ENCODE measurements at regions not wholly inside any gene's neighbourhood (a gene's known extent, or its start where the extent isn't known, plus 50 kb on each side); places are given as distances from the start of the nearest gene placed in this dataset.

- H3K79me2 ChIP-seq (ENCODE audit: control insufficient read depth, low read length) = no peaks in the 10 kb centered on the region
- no peaks in the 10 kb centered on the region for H3F3A ChIP-seq (ENCODE audit: control insufficient read depth, insufficient read depth)
- H3K9me3 ChIP-seq (ENCODE audit: control insufficient read depth, insufficient read depth, low read length) = no peaks in the 10 kb centered on the region
- no peak overlapping the region for H3K4me2 ChIP-seq (ENCODE audit: low read length)
- H3K27ac ChIP-seq (ENCODE audit: low read depth, low read length) = no peak overlapping the region
- H3K36me3 ChIP-seq (ENCODE audit: control insufficient read depth, low read length) = no peaks in the 10 kb centered on the region
- no peaks in the 10 kb centered on the region for H3K9me2 ChIP-seq (replicated peaks; ENCODE audit: control insufficient read depth, low read length)
- TF ChIP-seq EZH2phosphoT487 (IDR thresholded peaks at IDR 0.05; ENCODE audit: borderline replicate concordance, low read length) = no peak
- TF ChIP-seq, protein P1, sequence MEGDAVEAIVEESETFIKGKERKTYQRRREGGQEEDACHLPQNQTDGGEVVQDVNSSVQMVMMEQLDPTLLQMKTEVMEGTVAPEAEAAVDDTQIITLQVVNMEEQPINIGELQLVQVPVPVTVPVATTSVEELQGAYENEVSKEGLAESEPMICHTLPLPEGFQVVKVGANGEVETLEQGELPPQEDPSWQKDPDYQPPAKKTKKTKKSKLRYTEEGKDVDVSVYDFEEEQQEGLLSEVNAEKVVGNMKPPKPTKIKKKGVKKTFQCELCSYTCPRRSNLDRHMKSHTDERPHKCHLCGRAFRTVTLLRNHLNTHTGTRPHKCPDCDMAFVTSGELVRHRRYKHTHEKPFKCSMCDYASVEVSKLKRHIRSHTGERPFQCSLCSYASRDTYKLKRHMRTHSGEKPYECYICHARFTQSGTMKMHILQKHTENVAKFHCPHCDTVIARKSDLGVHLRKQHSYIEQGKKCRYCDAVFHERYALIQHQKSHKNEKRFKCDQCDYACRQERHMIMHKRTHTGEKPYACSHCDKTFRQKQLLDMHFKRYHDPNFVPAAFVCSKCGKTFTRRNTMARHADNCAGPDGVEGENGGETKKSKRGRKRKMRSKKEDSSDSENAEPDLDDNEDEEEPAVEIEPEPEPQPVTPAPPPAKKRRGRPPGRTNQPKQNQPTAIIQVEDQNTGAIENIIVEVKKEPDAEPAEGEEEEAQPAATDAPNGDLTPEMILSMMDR (IDR thresholded peaks at IDR 0.05; ENCODE audit: low read depth, low read length, poor library complexity, severe bottlenecking) = no peak
- no peaks in the 10 kb centered on the region for H3K27me3 ChIP-seq (ENCODE audit: control insufficient read depth, low read length)
- H4K20me1 ChIP-seq (ENCODE audit: control insufficient read depth, insufficient read depth, low read depth, low read length) = no peaks in the 10 kb centered on the region
- no peak overlapping the region for H3K4me3 ChIP-seq (ENCODE audit: low read length)
- no peaks in the 10 kb centered on the region for H3K4me1 ChIP-seq (ENCODE audit: control insufficient read depth, low read length)
Measured at GRCh38 chr9:28215536-28216299, 642.4 kb upstream of the C9orf72 start.

GRCh38 chr9:28232686-28233085, 659.4 kb upstream of the C9orf72 start:
- no peaks in the 10 kb centered on the region for H3K36me3 ChIP-seq (ENCODE audit: control insufficient read depth, low read length)
- H4K20me1 ChIP-seq (ENCODE audit: control insufficient read depth, insufficient read depth, low read depth, low read length) = no peaks in the 10 kb centered on the region
- no peak overlapping the region for H3K4me3 ChIP-seq (ENCODE audit: low read length)
- TF ChIP-seq, protein P1 (IDR thresholded peaks at IDR 0.05; ENCODE audit: low read depth, low read length, poor library complexity, severe bottlenecking) = no peak
- no peak for TF ChIP-seq EZH2phosphoT487 (IDR thresholded peaks at IDR 0.05; ENCODE audit: borderline replicate concordance, low read length)
- no peaks in the 10 kb centered on the region for H3K79me2 ChIP-seq (ENCODE audit: control insufficient read depth, low read length)
- H3K9me2 ChIP-seq (replicated peaks; ENCODE audit: control insufficient read depth, low read length) = no peaks in the 10 kb centered on the region
- no peak overlapping the region for H3K4me2 ChIP-seq (ENCODE audit: low read length)
- H3K9me3 ChIP-seq (ENCODE audit: control insufficient read depth, insufficient read depth, low read length) = peaks cover 2% of the 10 kb centered on the region; the same call in 1 of the 2 replicates
- no peaks in the 10 kb centered on the region for H3F3A ChIP-seq (ENCODE audit: control insufficient read depth, insufficient read depth)
- H3K27me3 ChIP-seq (ENCODE audit: control insufficient read depth, low read length) = no peaks in the 10 kb centered on the region
- no peaks in the 10 kb centered on the region for H3K4me1 ChIP-seq (ENCODE audit: control insufficient read depth, low read length)
- no peak overlapping the region for H3K27ac ChIP-seq (ENCODE audit: low read depth, low read length)

DNA sequence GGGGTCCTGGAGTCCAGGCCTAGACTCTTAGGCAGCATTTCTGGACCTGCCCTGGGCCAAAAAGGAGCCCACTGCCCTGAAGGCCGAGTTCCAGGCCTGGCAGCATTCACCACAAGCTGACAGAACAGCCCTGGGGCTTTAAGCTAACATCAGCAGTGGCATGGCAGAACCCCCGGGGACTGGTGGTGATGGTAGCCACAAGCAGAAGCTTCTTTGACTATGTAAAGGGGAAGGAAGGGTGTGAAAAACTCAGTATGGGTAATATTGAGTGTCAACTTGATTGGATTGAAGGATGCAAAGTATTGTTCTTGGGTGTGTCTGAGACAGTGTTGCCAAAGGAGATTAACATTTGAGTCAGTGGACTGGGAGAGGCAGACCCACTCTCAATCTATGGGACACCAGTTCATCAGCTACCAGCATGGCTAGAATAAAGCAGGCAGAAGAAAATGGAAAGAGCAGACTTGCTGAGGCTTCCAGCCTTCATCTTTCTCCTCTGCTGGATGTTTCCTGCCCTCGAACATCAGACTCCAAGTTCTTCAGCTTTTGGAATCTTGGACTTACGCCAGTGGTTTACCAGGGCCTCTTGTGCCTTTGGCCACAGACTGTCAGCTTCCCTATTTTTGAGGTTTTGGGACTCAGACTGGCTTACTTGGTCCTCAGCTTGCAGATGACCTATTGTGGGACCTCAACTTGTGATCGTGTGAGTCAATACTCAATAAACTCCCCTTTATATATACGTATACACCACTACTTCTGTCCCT, 661.0 kb upstream of the C9orf72 start:
- no peak for TF ChIP-seq EZH2phosphoT487 (IDR thresholded peaks at IDR 0.05; ENCODE audit: borderline replicate concordance, low read length)
- TF ChIP-seq, protein P1 (IDR thresholded peaks at IDR 0.05; ENCODE audit: low read depth, low read length, poor library complexity, severe bottlenecking) = no peak
- H3K4me2 ChIP-seq (ENCODE audit: low read length) = no peak overlapping the region

More for the DNA sequence above, 661.0 kb upstream of the C9orf72 start:
- no peaks in the 10 kb centered on the region for H3K36me3 ChIP-seq (ENCODE audit: control insufficient read depth, low read length)
- H3K4me3 ChIP-seq (ENCODE audit: low read length) = no peak overlapping the region
- H4K20me1 ChIP-seq (ENCODE audit: control insufficient read depth, insufficient read depth, low read depth, low read length) = no peaks in the 10 kb centered on the region
- peaks cover 2% of the 10 kb centered on the region; the same call in 1 of the 2 replicates for H3K9me3 ChIP-seq (ENCODE audit: control insufficient read depth, insufficient read depth, low read length)
- H3K27me3 ChIP-seq (ENCODE audit: control insufficient read depth, low read length) = no peaks in the 10 kb centered on the region
- H3K9me2 ChIP-seq (replicated peaks; ENCODE audit: control insufficient read depth, low read length) = no peaks in the 10 kb centered on the region
- H3F3A ChIP-seq (ENCODE audit: control insufficient read depth, insufficient read depth) = no peaks in the 10 kb centered on the region
- H3K79me2 ChIP-seq (ENCODE audit: control insufficient read depth, low read length) = no peaks in the 10 kb centered on the region
- H3K4me1 ChIP-seq (ENCODE audit: control insufficient read depth, low read length) = no peaks in the 10 kb centered on the region
- H3K27ac ChIP-seq (ENCODE audit: low read depth, low read length) = no peak overlapping the region

Measured in DOHH2 (cell line).